IMR-90 (cell line): ENCODE measurements at regions not wholly inside any gene's neighbourhood (a gene's known extent, or its start where the extent isn't known, plus 50 kb on each side); places are given as distances from the start of the nearest gene placed in this dataset.

Experiments used
- ATAC-seq: fragments of 200-7000 bp; cut with Tn5 transposase; 2 replicates; pipeline ENCODE4 v1.9.1; 2020; ENCODE audit warnings: low read depth, mild to moderate bottlenecking, moderate library complexity
- BruUV-seq: library from RNA; stranded (reverse); fragments of 400-500 nt; replicated peaks from 2 replicates; lab custom pipeline; 2021; lab: Mats Ljungman, UMichigan
- CTCF ChIA-PET: fragments of 300-600 bp; formaldehyde crosslinking; extraction: SDS; loops from one replicate; lab custom pipeline; 2021; ENCODE audit warnings: antibody characterized with exemption; lab: Yijun Ruan, JAX
- POLR2A ChIA-PET: fragments of 300-600 bp; sonication (Branson Sonifier 250); formaldehyde crosslinking; loops from one replicate; lab custom pipeline; 2022; ENCODE audit warnings: antibody characterized with exemption; ENCODE audit not compliant: unreplicated experiment; lab: Charles Lee
- DNase-seq: peaks from one replicate; pipeline ENCODE4 v3.0.0; 2013
- H2AFZ ChIP-seq: replicated peaks from 2 replicates; pipeline ENCODE3; 2013; ENCODE audit warnings: low read length, mild to moderate bottlenecking; ENCODE audit not compliant: poor library complexity
- H2AK5ac ChIP-seq: 2 replicates; pipeline ENCODE4 v1.6.1; 2013; ENCODE audit warnings: low read depth, low read length, inconsistent platforms
- H2AK9ac ChIP-seq: replicated peaks from 2 replicates; pipeline ENCODE3; 2013; ENCODE audit warnings: mild to moderate bottlenecking, low read depth, low read length, moderate library complexity; ENCODE audit not compliant: poor library complexity
- H2BK120ac ChIP-seq: 2 replicates; pipeline ENCODE4 v1.6.1; 2013; ENCODE audit warnings: low read depth, low read length, inconsistent platforms
- H2BK15ac ChIP-seq: 3 replicates; pipeline ENCODE4 v1.6.1; 2013; ENCODE audit warnings: low read depth, low read length, inconsistent platforms
- H2BK20ac ChIP-seq: 2 replicates; pipeline ENCODE4 v1.6.1; 2013; ENCODE audit warnings: low read depth, mild to moderate bottlenecking, inconsistent platforms, low read length, moderate library complexity
- H2BK5ac ChIP-seq: 2 replicates; pipeline ENCODE4 v1.6.1; 2013; ENCODE audit warnings: mild to moderate bottlenecking, low read depth, low read length, inconsistent platforms; ENCODE audit not compliant: poor library complexity, severe bottlenecking
- H3K14ac ChIP-seq: replicated peaks from 2 replicates; pipeline ENCODE4 v1.6.1; 2013; ENCODE audit warnings: low read depth, low read length, inconsistent platforms
- H3K18ac ChIP-seq: 2 replicates; pipeline ENCODE4 v1.6.1; 2013; ENCODE audit warnings: low read depth, low read length, control low read depth
- H3K23ac ChIP-seq: 2 replicates; pipeline ENCODE4 v1.6.1; 2013; ENCODE audit warnings: low read depth, low read length, inconsistent platforms
- H3K27ac ChIP-seq: 2 replicates; pipeline ENCODE4 v1.5.1; 2013; ENCODE audit warnings: mild to moderate bottlenecking, control low read depth, low read length; ENCODE audit not compliant: insufficient read depth
- H3K27me3 ChIP-seq: 2 replicates; pipeline ENCODE4 v1.6.1; 2013; ENCODE audit warnings: low read length; ENCODE audit not compliant: control insufficient read depth, insufficient read depth
- H3K36me3 ChIP-seq: 2 replicates; pipeline ENCODE4 v1.6.1; 2013; ENCODE audit warnings: low read length, mixed read lengths; ENCODE audit not compliant: control insufficient read depth, insufficient read depth
- H3K4ac ChIP-seq: 2 replicates; pipeline ENCODE4 v1.6.1; 2013; ENCODE audit warnings: low read depth, low read length, inconsistent platforms
- H3K4me1 ChIP-seq: 2 replicates; pipeline ENCODE4 v1.6.1; 2013; ENCODE audit warnings: low read length, mixed read lengths; ENCODE audit not compliant: control insufficient read depth, insufficient read depth
- H3K4me2 ChIP-seq: 2 replicates; pipeline ENCODE4 v1.6.1; 2013; ENCODE audit warnings: low read depth, mild to moderate bottlenecking, control low read depth, low read length, moderate library complexity
- H3K4me3 ChIP-seq: 2 replicates; pipeline ENCODE4 v1.5.1; 2013; ENCODE audit warnings: low read depth, mild to moderate bottlenecking, control low read depth, low read length, moderate library complexity; ENCODE audit not compliant: insufficient read depth
- H3K56ac ChIP-seq: 2 replicates; pipeline ENCODE4 v1.6.1; 2013; ENCODE audit warnings: low read length, inconsistent platforms; ENCODE audit not compliant: insufficient read depth; ENCODE audit errors: extremely low read depth
- H3K79me1 ChIP-seq, 2 experiments: 2 replicates each; pipeline ENCODE4 v1.6.1; 2013; ENCODE audit warnings: low read length in 2 of 2, inconsistent platforms in 1 of 2, low read depth in 1 of 2
- H3K9ac ChIP-seq: 2 replicates; pipeline ENCODE4 v1.6.1; 2013; ENCODE audit warnings: low read depth, low read length, control low read depth
- H3K9me1 ChIP-seq: 2 replicates; pipeline ENCODE4 v1.6.1; 2013; ENCODE audit warnings: low read length, inconsistent platforms; ENCODE audit not compliant: insufficient read depth
- H3K9me3 ChIP-seq: 2 replicates; pipeline ENCODE4 v1.6.1; 2013; ENCODE audit warnings: low read length; ENCODE audit not compliant: control insufficient read depth, insufficient read depth
- H4K20me1 ChIP-seq: 2 replicates; pipeline ENCODE4 v1.6.1; 2013; ENCODE audit warnings: low read length, inconsistent platforms; ENCODE audit not compliant: insufficient read depth
- H4K5ac ChIP-seq: 2 replicates; pipeline ENCODE4 v1.6.1; 2013; ENCODE audit warnings: mild to moderate bottlenecking, low read depth, low read length, control low read depth
- H4K8ac ChIP-seq, 2 experiments: 2 replicates each; pipeline ENCODE4 v1.6.1; 2013; ENCODE audit warnings: low read depth in 2 of 2, low read length in 2 of 2, control low read depth in 1 of 2, inconsistent platforms in 1 of 2
- H4K91ac ChIP-seq: 2 replicates; pipeline ENCODE4 v1.6.1; 2013; ENCODE audit warnings: low read depth, low read length, inconsistent platforms; ENCODE audit not compliant: insufficient read depth
- BHLHE40 ChIP-seq: fragments of 150-350 bp; IDR thresholded peaks from 2 replicates; pipeline ENCODE4 v1.6.1; 2016; ENCODE audit warnings: mild to moderate bottlenecking, low read depth, low read length
- WGBS, 2 experiments: methylation state at CpG; one replicate each; pipeline versions ENCODE4 v1.1.5 to v1.1.7; 2013; ENCODE audit warnings: missing lambda C conversion rate in 2 of 2; ENCODE audit not compliant: insufficient read length in 1 of 2; ENCODE audit errors: extremely low coverage in 2 of 2; 5-methylcytosine and 5-hydroxymethylcytosine counted together
- dilution Hi-C: fragments of 300-500 bp; cut with HindIII; formaldehyde crosslinking; loops from one replicate; pipeline ENCODE4 v1.14.3; 2018; ENCODE audit warnings: low sequenced_read_pairs; ENCODE audit not compliant: unreplicated experiment
- in situ Hi-C: fragments of 300-500 bp; cut with MboI; formaldehyde crosslinking; loops from 3 replicates; pipeline ENCODE4 v1.14.3; 2019; ENCODE audit warnings: low sequenced_read_pairs, inconsistent platforms, mixed read lengths
- intact Hi-C: fragments of 100-400 bp; cut with micrococcal nuclease; formaldehyde crosslinking; loops from 2 replicates; pipeline ENCODE4 v1.10.0; 2022
- TF ChIP-seq, protein P1 (sequence below): fragments of 150-350 bp; IDR thresholded peaks from 2 replicates; pipeline ENCODE4 v1.6.1; 2017; ENCODE audit warnings: mild to moderate bottlenecking, antibody characterized with exemption, low read length, low read depth

DNA sequence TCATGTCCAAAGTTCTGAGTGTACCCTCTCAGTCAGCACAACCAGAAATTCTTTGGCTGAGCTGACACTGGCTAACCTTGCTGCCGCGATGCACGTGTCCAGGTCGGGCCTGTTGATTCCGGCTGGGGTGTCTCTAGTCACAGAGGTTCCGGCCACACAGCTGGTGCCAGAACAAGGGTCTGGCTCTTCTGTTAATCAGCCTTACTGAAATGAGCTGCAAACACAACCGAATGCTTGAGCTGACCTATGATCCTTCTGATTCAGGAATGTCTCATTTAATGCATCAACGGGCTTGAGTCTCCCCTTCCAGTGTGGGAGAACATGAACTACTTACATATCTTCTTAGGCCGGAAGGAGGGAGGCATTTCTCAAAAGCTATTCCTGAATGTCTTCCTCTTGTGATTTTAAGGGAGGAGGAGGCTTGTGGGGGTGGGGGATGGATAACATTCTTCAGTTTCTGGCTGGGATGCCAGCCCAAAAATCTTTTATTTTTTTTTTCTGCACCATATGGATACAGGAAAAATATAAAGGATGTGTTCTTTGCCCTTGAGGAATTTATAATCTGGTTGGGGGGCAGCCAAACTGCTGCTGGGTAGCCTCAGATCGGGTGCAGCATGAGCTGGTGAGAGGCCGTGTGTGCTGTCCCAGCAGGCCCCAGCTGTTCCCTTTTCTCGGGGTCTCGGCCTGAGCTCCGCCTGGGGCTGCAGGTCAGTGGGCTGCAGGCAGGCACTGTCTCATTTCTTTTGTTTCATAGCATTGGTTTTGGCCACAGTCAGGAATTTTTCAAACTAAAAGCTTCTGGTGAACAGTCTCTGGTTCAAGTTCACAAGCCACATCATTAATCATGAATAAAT lies 319.1 kb upstream of the TBL1XR1 start:
- peak overlapping the region; percentile 39 for H2BK5ac ChIP-seq
- CTCF ChIA-PET, result interaction anchor here (0.6 to 0.7 kb wide), 3 partner anchors 21 to 234 kb away, joined by 3 to 5 read pairs (median 4); no protein-coding TSS in a partner anchor
- ATAC-seq (peak; percentile 90), DNase-seq (peak; percentile 90)
- peak; percentile 83 for TF ChIP-seq BHLHE40
- TF ChIP-seq, protein P1, sequence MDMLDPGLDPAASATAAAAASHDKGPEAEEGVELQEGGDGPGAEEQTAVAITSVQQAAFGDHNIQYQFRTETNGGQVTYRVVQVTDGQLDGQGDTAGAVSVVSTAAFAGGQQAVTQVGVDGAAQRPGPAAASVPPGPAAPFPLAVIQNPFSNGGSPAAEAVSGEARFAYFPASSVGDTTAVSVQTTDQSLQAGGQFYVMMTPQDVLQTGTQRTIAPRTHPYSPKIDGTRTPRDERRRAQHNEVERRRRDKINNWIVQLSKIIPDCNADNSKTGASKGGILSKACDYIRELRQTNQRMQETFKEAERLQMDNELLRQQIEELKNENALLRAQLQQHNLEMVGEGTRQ, result no peak
- peak overlapping the region; percentile 62 for H3K18ac ChIP-seq
- 7% methylated on average over 9 of the region's 14 CpGs; no CpG with 5 or more reads in 1 of the 2 experiments for WGBS, 2 experiments
- peak overlapping the region; percentile 25 for H2AK9ac ChIP-seq
- peak overlapping the region; percentile 79 for H2AFZ ChIP-seq
- no peaks in the 10 kb centered on the region for H4K20me1 ChIP-seq
- H3K23ac ChIP-seq, result peak overlapping the region; percentile 20; the same call in 1 of the 2 replicates
- peak overlapping the region; percentile 26 for H2AK5ac ChIP-seq
- 0 out of 2 replicates have a peak overlapping the region, but pooled peaks have one; percentile 10 for H3K9ac ChIP-seq
- peak overlapping the region; percentile 69 for H2BK120ac ChIP-seq
- no peaks in the 10 kb centered on the region for H3K27me3 ChIP-seq
- peak overlapping the region; percentile 77 for H4K91ac ChIP-seq
- intact Hi-C loops, result loop anchor here (1.0 to 5.0 kb wide), 3 partner anchors 154 to 465 kb away; no protein-coding TSS in a partner anchor
- H3K79me1 ChIP-seq, result no peaks in the 10 kb centered on the region
- dilution Hi-C loops, result no loop called here
- H3K4me1 ChIP-seq, result peaks cover 16% of the 10 kb centered on the region
- BruUV-seq, result no TSS peak
- H2BK20ac ChIP-seq, result peak overlapping the region; percentile 63
- no peaks in the 10 kb centered on the region for H3K36me3 ChIP-seq
- peak overlapping the region; percentile 43 for H3K4me2 ChIP-seq
- peak overlapping the region; percentile 18; the same call in 1 of the 2 replicates for H3K56ac ChIP-seq
- POLR2A ChIA-PET, result interaction anchor here (0.7 to 0.9 kb wide), 2 partner anchors 12 to 21 kb away, joined by 3 to 4 read pairs; no protein-coding TSS in a partner anchor
- no peaks in the 10 kb centered on the region for H3K9me3 ChIP-seq
- in situ Hi-C loops, result no loop called here
- H2BK15ac ChIP-seq, result peak overlapping the region; percentile 1; the same call in 2 of the 3 replicates
- H4K5ac ChIP-seq, result peak overlapping the region; percentile 55
- peak overlapping the region; percentile 45 to 75; a peak in 2 of 4 replicates for H4K8ac ChIP-seq
- peak overlapping the region; percentile 63 for H3K4ac ChIP-seq
- H3K14ac ChIP-seq, result peak overlapping the region; percentile 75; the same call in 1 of the 2 replicates
- peak overlapping the region; percentile 61 for H3K27ac ChIP-seq
- H3K9me1 ChIP-seq, result peaks cover 3% of the 10 kb centered on the region; the same call in 1 of the 2 replicates
- H3K4me3 ChIP-seq, result no peak overlapping the region
